ENCODE measurements at regions not wholly inside any gene's neighbourhood (a gene's known extent, or its start where the extent isn't known, plus 50 kb on each side); places are given as distances from the start of the nearest gene placed in this dataset.

DNA sequence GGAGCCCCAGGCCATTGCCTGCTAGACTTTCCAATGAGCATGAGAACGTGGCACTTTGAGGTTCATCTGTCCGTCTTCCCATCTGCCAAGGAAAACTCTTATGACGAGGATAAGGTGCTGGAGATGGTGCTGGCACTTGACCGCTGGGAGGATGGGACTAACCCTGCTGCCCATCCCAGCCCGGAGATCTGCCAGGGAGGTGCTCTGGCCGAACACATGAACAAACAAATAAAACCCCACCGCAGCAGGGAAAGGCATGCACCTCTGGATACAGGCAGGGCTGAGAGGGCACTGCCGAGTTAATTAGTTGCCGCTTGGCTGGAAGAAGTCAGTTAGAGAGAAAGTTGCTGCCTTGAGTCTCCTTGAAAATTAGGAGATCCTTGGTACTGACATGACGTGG, 308.4 kb downstream of the AJAP1 start:
- TF ChIP-seq, protein P1, sequence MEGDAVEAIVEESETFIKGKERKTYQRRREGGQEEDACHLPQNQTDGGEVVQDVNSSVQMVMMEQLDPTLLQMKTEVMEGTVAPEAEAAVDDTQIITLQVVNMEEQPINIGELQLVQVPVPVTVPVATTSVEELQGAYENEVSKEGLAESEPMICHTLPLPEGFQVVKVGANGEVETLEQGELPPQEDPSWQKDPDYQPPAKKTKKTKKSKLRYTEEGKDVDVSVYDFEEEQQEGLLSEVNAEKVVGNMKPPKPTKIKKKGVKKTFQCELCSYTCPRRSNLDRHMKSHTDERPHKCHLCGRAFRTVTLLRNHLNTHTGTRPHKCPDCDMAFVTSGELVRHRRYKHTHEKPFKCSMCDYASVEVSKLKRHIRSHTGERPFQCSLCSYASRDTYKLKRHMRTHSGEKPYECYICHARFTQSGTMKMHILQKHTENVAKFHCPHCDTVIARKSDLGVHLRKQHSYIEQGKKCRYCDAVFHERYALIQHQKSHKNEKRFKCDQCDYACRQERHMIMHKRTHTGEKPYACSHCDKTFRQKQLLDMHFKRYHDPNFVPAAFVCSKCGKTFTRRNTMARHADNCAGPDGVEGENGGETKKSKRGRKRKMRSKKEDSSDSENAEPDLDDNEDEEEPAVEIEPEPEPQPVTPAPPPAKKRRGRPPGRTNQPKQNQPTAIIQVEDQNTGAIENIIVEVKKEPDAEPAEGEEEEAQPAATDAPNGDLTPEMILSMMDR (IDR thresholded peaks at IDR 0.05; ENCODE audit: low read depth, low read length, missing control alignments): no peak
- no peak for DNase-seq (ENCODE audit: low read depth)
- no peak overlapping the region for H3K4me3 ChIP-seq (ENCODE audit: low read depth, low read length)

- TF ChIP-seq, protein P1 (IDR thresholded peaks at IDR 0.05; ENCODE audit: low read depth, low read length, missing control alignments): no peak
These were observed 307.7 kb downstream of the AJAP1 start for GRCh38 chr1:4961935-4962645.

GRCh38 chr1:4960782-4961475, 306.5 kb downstream of the AJAP1 start:
- no peak overlapping the region for H3K4me3 ChIP-seq (ENCODE audit: low read depth, low read length)
- no peak for DNase-seq (ENCODE audit: low read depth)
- TF ChIP-seq, protein P1 (IDR thresholded peaks at IDR 0.05; ENCODE audit: low read depth, low read length, missing control alignments): no peak

More at GRCh38 chr1:4961935-4962645, 307.7 kb downstream of the AJAP1 start:
- DNase-seq (ENCODE audit: low read depth): no peak
- no peak overlapping the region for H3K4me3 ChIP-seq (ENCODE audit: low read depth, low read length)

GRCh38 chr1:4960336-4960735, 305.9 kb downstream of the AJAP1 start:
- TF ChIP-seq, protein P1 (IDR thresholded peaks at IDR 0.05; ENCODE audit: low read depth, low read length, missing control alignments): no peak
- H3K4me3 ChIP-seq (ENCODE audit: low read depth, low read length): no peak overlapping the region
- no peak for DNase-seq (ENCODE audit: low read depth)

DNA sequence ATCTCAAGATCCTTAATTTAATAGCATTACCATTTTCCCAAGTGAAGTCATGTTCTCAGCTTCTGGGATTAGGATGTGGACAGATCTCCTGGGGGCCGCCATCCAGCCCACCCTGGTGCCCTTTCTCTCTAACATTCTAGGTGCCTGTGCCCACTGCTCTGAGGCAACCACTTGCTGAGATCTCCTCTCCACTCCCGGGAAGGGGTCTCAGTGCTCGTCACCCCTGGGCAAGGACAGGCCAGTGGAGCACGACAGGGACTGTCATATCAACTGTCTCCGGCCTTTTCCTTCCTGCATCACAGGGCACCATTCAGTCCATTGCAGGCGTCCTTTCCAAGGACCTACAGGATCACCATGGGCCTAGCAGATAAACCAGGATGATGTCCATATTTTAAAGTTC, 304.8 kb downstream of the AJAP1 start:
- no peak overlapping the region for H3K4me3 ChIP-seq (ENCODE audit: low read depth, low read length)
- TF ChIP-seq, protein P1 (IDR thresholded peaks at IDR 0.05; ENCODE audit: low read depth, low read length, missing control alignments): no peak
- DNase-seq (ENCODE audit: low read depth): no peak

DNA sequence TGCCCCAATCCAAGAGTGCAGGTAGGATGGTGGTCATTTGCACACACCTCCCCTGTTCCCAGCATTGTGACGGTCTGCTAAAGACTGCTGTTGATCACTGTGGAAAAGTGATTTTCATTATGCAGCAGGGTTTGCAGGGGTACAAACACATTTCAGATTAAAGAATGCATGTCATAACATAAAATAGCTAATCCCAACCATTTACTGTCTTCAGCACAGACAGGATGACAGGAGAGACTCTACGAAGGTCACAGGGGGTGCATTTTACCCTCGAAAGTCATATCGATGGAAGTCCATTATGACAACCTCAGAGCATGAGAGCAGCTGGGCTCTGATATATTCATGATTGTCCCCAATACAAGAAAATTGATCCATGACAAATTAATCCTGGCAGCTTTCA, 302.6 kb downstream of the AJAP1 start:
- no peak overlapping the region for H3K4me3 ChIP-seq (ENCODE audit: low read depth, low read length)
- TF ChIP-seq, protein P1 (IDR thresholded peaks at IDR 0.05; ENCODE audit: low read depth, low read length, missing control alignments): no peak
- DNase-seq (ENCODE audit: low read depth): no peak

Data from GM12864 (cell line).